OCI-M1 (cell line): ENCODE measurements at regions not wholly inside any gene's neighbourhood (a gene's known extent, or its start where the extent isn't known, plus 50 kb on each side); places are given as distances from the start of the nearest gene placed in this dataset.
"Not testable (repeated sequence)": the region's sequence is repeated elsewhere in the genome, so short reads cannot be mapped to it uniquely, and the experiment has no call there.

ENCODE experiments used
- DNase-seq: peaks from one replicate; lab custom pipeline; 2025; lab: John Stamatoyannopoulos, UW

- DNase-seq, result no peak
These were observed 128.6 kb downstream of the RGPD3 start for GRCh38 chr2:106339609-106340008.

- DNase-seq, result no peak
These were observed 129.1 kb downstream of the RGPD3 start for GRCh38 chr2:106339132-106339531.

GRCh38 chr2:106338043-106338442 is 130.2 kb downstream of the RGPD3 start:
- no peak for DNase-seq

GRCh38 chr2:106336737-106337136 is 131.5 kb downstream of the RGPD3 start:
- DNase-seq, result no peak

GRCh38 chr2:106336108-106336507 is 132.1 kb downstream of the RGPD3 start:
- no peak for DNase-seq

GRCh38 chr2:106334802-106335201 is 133.4 kb downstream of the RGPD3 start:
- DNase-seq, result no peak

- not testable (repeated sequence) for DNase-seq
These were observed 134.8 kb downstream of the RGPD3 start for GRCh38 chr2:106333253-106333873.

- no peak for DNase-seq
These were observed 136.2 kb downstream of the RGPD3 start for GRCh38 chr2:106332054-106332453.

GRCh38 chr2:106330384-106331261 is 136.5 kb upstream of the UXS1 start:
- peak; percentile 70 for DNase-seq

- no peak for DNase-seq
These were observed 129.4 kb upstream of the UXS1 start for GRCh38 chr2:106323337-106324013.

GRCh38 chr2:106322281-106322680 is 128.2 kb upstream of the UXS1 start:
- DNase-seq, result no peak

GRCh38 chr2:106320439-106320838 is 126.3 kb upstream of the UXS1 start:
- DNase-seq, result not testable (repeated sequence)

- no peak for DNase-seq
These were observed 122.8 kb upstream of the UXS1 start for GRCh38 chr2:106316915-106317314.

- peak; percentile 70 for DNase-seq
These were observed 120.3 kb upstream of the UXS1 start for GRCh38 chr2:106314444-106314843.

- no peak for DNase-seq
These were observed 116.9 kb upstream of the UXS1 start for GRCh38 chr2:106311041-106311370.

GRCh38 chr2:106307860-106308259 is 113.8 kb upstream of the UXS1 start:
- DNase-seq, result no peak

- DNase-seq, result no peak
These were observed 112.3 kb upstream of the UXS1 start for GRCh38 chr2:106306387-106306786.

GRCh38 chr2:106304612-106305184 is 110.6 kb upstream of the UXS1 start:
- DNase-seq, result no peak

- DNase-seq, result no peak
These were observed 105.6 kb upstream of the UXS1 start for GRCh38 chr2:106299696-106300095.

GRCh38 chr2:106296182-106296815 is 102.2 kb upstream of the UXS1 start:
- DNase-seq, result no peak

- DNase-seq, result no peak
These were observed 100.1 kb upstream of the UXS1 start for GRCh38 chr2:106294182-106294581.

- no peak for DNase-seq
These were observed 99.2 kb upstream of the UXS1 start for GRCh38 chr2:106293271-106293783.
